ENCODE measurements at regions not wholly inside any gene's neighbourhood (a gene's known extent, or its start where the extent isn't known, plus 50 kb on each side); places are given as distances from the start of the nearest gene placed in this dataset.

DNA sequence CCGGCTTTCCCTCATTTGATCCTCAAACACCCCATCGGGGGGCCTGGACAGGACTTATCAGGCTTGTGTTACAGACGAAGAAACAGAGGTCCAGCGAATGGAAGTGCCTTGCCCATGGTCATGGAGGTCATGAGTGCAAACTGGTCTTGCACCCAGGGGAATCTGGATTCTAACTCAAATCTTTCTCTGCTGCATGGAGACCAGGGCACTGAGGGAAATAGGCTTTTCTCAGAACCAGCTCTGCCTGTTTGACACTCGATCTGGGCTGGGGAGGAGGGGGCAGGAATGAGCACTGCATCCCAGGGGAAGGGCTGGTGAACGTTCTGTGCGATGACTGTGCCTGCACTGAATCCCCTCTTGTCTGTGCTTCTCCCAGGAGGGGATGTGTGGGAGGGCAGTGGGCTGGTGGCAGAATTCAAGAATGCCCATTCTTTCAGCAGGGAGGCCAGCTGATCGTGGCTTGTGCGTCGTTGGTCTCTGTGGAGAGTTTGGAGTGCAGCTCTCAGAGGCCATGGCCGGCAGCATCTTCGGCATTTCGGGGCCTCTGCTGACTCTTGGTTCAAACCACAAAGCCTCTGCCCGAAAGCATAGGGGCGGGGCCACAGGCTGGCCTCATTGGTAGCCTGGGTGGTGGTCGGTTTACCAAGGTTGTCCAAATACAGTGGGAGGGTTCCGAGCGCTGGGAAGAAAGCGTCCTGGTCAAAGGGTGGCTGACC, 171.6 kb downstream of the DDX1 start:
- Histone ChIP-seq H3K27ac (no peak overlapping the region), H3K9ac (no peak overlapping the region), H3K4me3 (IDR thresholded peaks at IDR 0.05; ENCODE audit: insufficient read depth, low read depth, low read length) (no peak overlapping the region), H2AFZ (ENCODE audit: low read depth) (no peak overlapping the region), H3K4me2 (no peak overlapping the region), H3K27me3 (ENCODE audit: insufficient read depth, low read depth) (no peaks in the 10 kb centered on the region), H3K4me1 (ENCODE audit: low read depth, poor library complexity, severe bottlenecking) (no peaks in the 10 kb centered on the region), H4K20me1 (ENCODE audit: insufficient read depth) (no peaks in the 10 kb centered on the region), H3K36me3 (ENCODE audit: insufficient read depth) (no peaks in the 10 kb centered on the region), H3K79me2 (ENCODE audit: insufficient read depth, low read depth) (no peaks in the 10 kb centered on the region)
- TF ChIP-seq, protein P1, sequence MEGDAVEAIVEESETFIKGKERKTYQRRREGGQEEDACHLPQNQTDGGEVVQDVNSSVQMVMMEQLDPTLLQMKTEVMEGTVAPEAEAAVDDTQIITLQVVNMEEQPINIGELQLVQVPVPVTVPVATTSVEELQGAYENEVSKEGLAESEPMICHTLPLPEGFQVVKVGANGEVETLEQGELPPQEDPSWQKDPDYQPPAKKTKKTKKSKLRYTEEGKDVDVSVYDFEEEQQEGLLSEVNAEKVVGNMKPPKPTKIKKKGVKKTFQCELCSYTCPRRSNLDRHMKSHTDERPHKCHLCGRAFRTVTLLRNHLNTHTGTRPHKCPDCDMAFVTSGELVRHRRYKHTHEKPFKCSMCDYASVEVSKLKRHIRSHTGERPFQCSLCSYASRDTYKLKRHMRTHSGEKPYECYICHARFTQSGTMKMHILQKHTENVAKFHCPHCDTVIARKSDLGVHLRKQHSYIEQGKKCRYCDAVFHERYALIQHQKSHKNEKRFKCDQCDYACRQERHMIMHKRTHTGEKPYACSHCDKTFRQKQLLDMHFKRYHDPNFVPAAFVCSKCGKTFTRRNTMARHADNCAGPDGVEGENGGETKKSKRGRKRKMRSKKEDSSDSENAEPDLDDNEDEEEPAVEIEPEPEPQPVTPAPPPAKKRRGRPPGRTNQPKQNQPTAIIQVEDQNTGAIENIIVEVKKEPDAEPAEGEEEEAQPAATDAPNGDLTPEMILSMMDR (conservative IDR thresholded peaks at IDR 0.05; ENCODE audit: low read depth, low read length), result no peak

DNA sequence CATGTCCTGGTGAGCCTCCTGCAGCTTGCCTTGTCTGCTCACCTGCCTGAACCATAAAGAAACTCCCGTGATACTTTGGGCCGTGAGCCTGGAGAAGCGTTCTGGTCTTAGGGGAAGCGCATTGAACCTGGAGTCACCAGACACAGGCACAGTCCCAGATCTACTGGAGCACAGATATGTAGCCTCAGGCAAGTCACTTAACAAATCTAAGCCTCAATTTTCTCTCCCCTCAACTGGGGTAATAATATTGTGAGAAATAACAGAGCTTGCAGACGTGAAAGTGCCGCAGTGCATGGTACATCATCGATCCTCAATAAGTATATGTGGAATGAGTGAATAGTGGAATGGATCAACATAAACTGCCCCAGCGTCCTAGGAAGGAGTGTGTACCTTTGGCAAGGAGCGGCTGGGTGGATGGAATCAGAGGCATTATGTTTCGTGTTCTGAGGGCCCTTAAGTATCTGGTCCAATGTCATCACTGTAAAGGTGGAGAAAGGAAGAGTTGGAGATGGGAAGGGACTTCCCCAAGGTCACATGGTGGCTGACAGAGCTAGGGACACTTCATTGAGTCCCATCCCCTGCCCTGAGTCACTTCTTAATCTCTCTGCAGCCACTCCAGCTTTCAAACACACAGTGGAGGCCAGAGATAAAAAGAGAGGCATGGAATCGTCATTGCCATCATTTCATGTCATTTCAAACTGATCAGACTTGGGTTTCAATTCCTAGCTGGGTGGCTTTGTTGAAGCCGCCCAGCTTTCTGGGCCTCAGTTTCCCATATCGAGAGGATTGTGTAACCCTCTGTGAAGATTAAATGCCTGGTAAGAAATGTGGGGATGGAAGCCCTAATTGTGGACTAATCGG, 172.4 kb downstream of the DDX1 start:
- Histone ChIP-seq H3K4me1 (ENCODE audit: low read depth, poor library complexity, severe bottlenecking) (no peaks in the 10 kb centered on the region), H3K79me2 (ENCODE audit: insufficient read depth, low read depth) (no peaks in the 10 kb centered on the region), H3K27me3 (ENCODE audit: insufficient read depth, low read depth) (no peaks in the 10 kb centered on the region), H3K9ac (no peak overlapping the region), H3K4me2 (no peak overlapping the region), H3K27ac (no peak overlapping the region), H3K36me3 (ENCODE audit: insufficient read depth) (no peaks in the 10 kb centered on the region), H4K20me1 (ENCODE audit: insufficient read depth) (no peaks in the 10 kb centered on the region), H2AFZ (ENCODE audit: low read depth) (no peak overlapping the region), H3K4me3 (IDR thresholded peaks at IDR 0.05; ENCODE audit: insufficient read depth, low read depth, low read length) (no peak overlapping the region)
- TF ChIP-seq, protein P1 (conservative IDR thresholded peaks at IDR 0.05; ENCODE audit: low read depth, low read length), result no peak

DNA sequence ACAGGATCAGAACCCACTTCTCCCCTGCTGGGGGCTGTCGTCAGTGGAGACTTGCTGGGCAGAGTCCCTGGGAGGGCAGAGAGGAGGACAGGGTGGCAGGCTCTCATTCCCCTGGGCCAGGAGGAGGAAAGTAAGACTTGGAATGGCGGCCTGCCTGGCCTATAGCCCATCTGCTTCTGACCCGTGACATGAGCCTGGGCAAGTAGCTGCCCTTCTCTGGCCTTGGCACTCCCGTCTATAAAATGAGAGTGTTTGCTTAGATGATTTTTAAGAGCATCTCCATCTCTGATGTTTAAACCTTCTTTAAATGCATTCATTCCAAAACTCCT, 173.0 kb downstream of the DDX1 start:
- H3K4me3 ChIP-seq (IDR thresholded peaks at IDR 0.05; ENCODE audit: insufficient read depth, low read depth, low read length), result no peak overlapping the region
- H3K79me2 ChIP-seq (ENCODE audit: insufficient read depth, low read depth), result no peaks in the 10 kb centered on the region
- H3K36me3 ChIP-seq (ENCODE audit: insufficient read depth), result no peaks in the 10 kb centered on the region
- no peak overlapping the region for H3K4me2 ChIP-seq
- TF ChIP-seq, protein P1 (conservative IDR thresholded peaks at IDR 0.05; ENCODE audit: low read depth, low read length), result no peak
- H3K27ac ChIP-seq, result no peak overlapping the region
- H3K9ac ChIP-seq, result no peak overlapping the region
- H3K4me1 ChIP-seq (ENCODE audit: low read depth, poor library complexity, severe bottlenecking), result no peaks in the 10 kb centered on the region
- no peak overlapping the region for H2AFZ ChIP-seq (ENCODE audit: low read depth)
- no peaks in the 10 kb centered on the region for H4K20me1 ChIP-seq (ENCODE audit: insufficient read depth)
- no peaks in the 10 kb centered on the region for H3K27me3 ChIP-seq (ENCODE audit: insufficient read depth, low read depth)

DNA sequence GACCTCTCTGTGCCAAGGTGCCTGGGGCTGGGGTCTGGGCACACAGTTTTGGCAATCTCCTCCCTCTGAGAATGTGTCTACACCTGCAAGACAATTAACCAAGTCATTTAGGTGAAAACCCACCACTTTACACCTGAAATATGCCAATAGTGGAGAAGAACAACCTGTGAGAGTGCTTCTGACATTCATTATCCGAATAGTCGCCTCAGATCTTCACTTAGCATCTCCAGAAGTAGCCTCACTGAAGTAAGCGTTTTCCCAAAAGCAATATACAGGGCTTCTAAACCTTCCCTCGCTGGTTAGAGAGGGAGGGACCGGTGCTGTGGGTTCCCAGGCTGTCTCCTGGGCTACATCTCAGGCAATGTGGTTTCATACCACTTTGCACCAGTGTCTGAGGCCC, 173.5 kb downstream of the DDX1 start:
- Histone ChIP-seq H3K4me1 (ENCODE audit: low read depth, poor library complexity, severe bottlenecking) (no peaks in the 10 kb centered on the region), H3K27me3 (ENCODE audit: insufficient read depth, low read depth) (no peaks in the 10 kb centered on the region), H3K36me3 (ENCODE audit: insufficient read depth) (no peaks in the 10 kb centered on the region), H3K79me2 (ENCODE audit: insufficient read depth, low read depth) (no peaks in the 10 kb centered on the region), H3K27ac (no peak overlapping the region), H4K20me1 (ENCODE audit: insufficient read depth) (no peaks in the 10 kb centered on the region), H3K4me2 (no peak overlapping the region), H2AFZ (ENCODE audit: low read depth) (no peak overlapping the region), H3K4me3 (IDR thresholded peaks at IDR 0.05; ENCODE audit: insufficient read depth, low read depth, low read length) (no peak overlapping the region), H3K9ac (no peak overlapping the region)
- TF ChIP-seq, protein P1 (conservative IDR thresholded peaks at IDR 0.05; ENCODE audit: low read depth, low read length), result no peak

All from KMS-11 (cell line).